HG03039 (cell line): ENCODE measurements at regions not wholly inside any gene's neighbourhood (a gene's known extent, or its start where the extent isn't known, plus 50 kb on each side); places are given as distances from the start of the nearest gene placed in this dataset.
"Not testable (repeated sequence)": the region's sequence is repeated elsewhere in the genome, so short reads cannot be mapped to it uniquely, and the experiment has no call there.

Source experiments
- ATAC-seq: cut with Tn5 transposase; IDR thresholded peaks from one replicate; pipeline ENCODE4 v1.9.1; 2021; ENCODE audit warnings: mild to moderate bottlenecking, moderate library complexity; ENCODE audit not compliant: unreplicated experiment

DNA sequence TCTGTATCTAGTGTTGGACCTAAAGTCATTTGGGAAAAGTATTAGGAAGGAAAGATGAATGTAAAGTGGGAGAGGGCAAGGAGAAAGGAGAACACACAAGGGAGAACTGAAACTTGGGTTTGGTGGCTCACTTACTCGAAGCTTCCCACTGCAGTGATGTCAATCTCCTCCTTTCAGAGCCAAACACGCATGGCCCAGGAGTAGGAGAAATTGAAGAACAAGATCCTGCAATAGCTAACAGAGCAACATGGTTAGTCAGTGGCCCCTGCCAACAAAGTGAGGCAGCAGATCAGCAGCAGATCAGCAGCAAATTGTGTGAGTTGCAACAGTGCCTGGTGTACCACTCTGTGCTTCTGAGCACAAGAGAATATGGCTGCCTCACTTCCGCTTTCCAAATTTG lies 366.4 kb downstream of the PSAT1 start:
- ATAC-seq: no peak

- ATAC-seq: no peak
Measured at GRCh38 chr9:78664370-78664769, 367.4 kb downstream of the PSAT1 start.

DNA sequence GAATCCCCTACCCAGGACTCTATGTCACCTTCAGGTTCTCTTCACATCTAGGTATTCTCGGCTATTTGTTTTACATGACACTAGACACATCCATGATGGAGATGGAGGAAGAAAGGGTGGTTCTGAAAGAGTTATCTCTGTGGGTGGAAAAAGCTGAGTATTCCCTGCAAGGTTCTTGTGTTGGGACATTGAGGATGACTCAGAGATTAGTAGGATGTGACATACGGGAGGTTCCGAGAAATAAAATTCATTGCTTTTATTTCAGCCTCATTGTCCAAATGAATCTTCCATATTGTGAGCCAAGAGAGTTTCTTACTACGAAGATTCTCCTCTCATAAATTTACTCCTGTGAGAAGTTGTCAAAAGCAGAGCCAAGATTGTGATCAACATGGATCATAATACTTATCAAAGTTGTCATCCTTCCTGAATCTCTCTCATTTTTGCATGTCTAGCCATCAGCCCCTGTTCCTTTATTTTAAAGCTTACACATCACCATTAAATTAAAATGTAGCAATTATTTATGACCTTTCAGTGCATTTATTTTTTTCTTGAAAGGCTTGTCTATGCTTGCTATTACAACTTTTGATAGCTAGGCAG lies 370.0 kb downstream of the PSAT1 start:
- ATAC-seq: no peak

DNA sequence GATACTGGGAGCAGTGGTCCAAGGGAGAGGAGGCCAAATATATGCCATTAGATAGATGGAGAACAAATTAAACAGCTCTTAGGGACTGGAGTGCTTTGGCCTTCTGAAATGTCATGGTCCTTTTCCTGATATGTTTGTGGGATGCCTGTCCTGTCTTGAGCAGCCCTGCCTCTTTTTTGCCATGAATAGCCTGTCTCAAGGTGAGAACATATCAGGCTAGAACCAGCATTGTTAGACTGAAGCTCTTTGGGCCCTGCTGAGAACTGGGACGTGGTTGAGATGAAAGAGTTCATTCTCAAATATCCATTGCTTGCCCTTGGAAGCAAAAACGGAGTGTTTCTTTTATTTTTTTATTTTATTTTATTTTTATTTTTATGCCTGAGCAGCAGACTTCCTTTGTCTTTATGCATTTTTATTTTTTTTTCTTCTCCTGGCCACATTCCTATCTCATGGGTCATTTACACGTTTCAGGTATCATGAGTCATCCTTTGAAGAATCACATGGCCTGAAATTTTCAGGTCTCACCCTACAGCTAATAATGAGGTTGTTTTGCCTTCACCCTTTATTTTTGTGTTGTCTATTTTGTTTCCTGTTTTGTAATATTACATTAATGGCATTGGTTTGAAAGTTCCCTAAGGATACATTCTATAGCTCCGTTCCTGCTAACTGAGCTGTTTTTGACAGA lies 371.4 kb downstream of the PSAT1 start:
- no peak for ATAC-seq

DNA sequence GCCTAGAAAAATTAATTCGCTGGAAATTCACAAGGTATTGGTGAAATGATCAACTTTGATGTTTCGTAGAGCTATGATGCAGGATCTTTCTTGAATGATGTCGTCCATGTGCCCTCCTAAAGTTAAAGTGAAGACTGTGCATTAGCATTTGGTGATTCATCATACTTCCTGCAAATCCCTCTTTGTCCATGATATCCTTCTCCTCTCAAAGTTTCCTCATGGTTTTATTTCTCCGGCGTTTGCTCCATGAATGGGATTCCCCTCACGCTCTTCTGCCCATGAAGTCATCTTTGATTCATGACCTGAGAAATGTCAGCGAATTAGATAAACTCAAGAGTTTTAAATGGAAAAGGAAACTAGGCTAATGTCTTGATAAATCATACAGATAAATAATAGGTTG lies 372.7 kb downstream of the PSAT1 start:
- ATAC-seq: no peak

DNA sequence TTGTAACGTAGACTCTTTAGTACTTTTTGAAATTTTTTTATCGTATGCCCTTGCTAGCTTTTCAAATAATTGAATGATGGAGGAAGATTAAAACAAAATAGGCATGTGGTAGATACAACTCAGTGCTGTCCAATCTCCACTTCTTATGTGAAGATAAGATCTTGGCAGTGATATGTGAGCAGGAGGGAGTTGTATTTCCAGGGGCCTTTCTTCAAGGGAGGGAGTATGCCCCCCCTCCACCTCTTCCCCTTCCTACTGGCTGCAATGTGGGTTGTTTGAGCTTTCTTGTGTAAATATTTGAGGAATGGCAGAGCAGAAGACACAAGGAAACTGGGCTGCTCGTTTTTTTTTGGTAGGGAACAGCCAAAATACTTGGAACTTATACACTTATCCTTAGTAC lies 374.9 kb downstream of the PSAT1 start:
- ATAC-seq: no peak

- no peak for ATAC-seq
Measured at GRCh38 chr9:78674874-78675273, 377.9 kb downstream of the PSAT1 start.

DNA sequence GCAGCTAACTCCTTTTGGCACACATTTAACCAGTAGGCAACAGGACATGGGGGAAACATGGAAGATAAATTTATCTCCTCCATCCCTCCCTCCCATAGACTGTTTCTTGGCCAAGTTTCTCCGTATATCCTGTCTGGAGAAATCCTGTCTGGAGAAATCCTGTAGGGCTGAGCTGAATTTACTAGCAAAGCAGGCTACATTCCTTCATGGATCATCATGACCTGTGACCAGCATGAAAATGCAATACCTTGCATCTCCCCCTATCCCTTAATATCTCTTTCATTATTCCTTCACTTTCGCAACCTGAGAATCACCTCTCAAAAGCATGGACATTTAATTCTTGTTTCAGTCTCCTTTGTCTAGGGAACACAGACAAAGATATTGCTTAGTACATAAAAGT lies 379.1 kb downstream of the PSAT1 start:
- ATAC-seq: no peak

GRCh38 chr9:78676623-78677022 lies 379.7 kb downstream of the PSAT1 start:
- ATAC-seq: no peak

- ATAC-seq: no peak
Measured at GRCh38 chr9:78677326-78677725, 380.4 kb downstream of the PSAT1 start.

GRCh38 chr9:78678877-78679276 lies 382.0 kb downstream of the PSAT1 start:
- ATAC-seq: no peak

GRCh38 chr9:78680196-78680595 lies 383.3 kb downstream of the PSAT1 start:
- no peak for ATAC-seq

DNA sequence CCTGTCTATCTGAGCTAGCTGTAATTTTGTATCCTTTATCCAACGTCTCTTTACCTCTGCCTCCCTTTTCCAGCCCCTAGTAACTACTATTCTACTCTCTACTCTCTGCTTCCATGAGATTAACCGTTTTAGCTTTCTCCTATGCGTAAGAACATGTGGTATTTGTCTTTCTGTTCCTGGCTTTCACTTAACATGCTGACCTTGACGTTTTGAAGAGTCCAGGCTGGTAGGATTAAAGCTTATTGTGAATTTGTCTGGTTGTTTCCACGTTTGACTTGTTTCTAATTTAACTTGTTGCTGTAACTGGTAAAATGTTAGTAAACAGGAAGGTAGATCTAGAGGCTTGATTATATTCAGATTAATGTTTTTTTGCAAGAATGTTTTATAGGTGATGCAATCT lies 385.3 kb downstream of the PSAT1 start:
- ATAC-seq: no peak

DNA sequence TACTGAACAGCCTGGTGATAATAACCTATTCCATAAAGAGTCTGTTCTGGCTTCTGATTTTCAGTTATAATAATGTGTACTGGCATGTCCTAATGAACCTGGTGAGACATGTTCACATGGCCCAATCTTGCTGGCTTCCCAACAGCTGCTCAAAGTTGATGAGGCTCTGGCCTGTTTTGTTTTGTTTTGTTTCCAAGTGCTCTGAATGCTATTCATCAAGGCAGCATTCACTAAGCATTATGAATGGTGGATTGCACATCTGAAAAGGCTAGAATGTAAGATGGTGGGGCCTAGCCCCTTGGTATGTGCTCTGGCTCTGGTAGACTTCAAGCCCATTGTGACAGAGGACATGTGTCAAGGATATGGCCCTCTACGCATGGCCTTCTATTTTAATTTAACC lies 388.5 kb downstream of the PSAT1 start:
- no peak for ATAC-seq

DNA sequence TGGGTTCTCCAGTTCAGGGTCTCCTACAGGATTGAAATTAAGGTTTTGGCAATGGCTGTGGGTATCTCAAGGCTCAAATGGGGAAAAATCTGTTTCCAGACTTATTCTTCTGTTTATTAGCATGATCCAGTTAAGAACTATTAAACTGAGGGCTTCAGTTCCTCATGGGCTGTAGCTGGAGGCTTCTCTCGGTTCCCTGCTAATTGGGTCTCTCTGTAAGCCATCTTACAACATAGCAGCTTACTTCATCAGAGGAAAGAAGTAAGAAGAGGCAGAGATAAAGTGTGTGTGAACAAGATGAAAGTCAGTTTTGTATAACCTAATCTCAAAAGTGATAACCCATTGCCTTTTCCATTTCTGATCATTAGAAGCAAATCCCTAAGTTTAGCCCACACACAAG lies 391.9 kb downstream of the PSAT1 start:
- no peak for ATAC-seq

GRCh38 chr9:78691542-78691941 lies 394.6 kb downstream of the PSAT1 start:
- ATAC-seq: no peak

GRCh38 chr9:78692871-78693270 lies 395.9 kb downstream of the PSAT1 start:
- ATAC-seq: no peak

GRCh38 chr9:78694974-78695373 lies 398.0 kb downstream of the PSAT1 start:
- no peak for ATAC-seq

DNA sequence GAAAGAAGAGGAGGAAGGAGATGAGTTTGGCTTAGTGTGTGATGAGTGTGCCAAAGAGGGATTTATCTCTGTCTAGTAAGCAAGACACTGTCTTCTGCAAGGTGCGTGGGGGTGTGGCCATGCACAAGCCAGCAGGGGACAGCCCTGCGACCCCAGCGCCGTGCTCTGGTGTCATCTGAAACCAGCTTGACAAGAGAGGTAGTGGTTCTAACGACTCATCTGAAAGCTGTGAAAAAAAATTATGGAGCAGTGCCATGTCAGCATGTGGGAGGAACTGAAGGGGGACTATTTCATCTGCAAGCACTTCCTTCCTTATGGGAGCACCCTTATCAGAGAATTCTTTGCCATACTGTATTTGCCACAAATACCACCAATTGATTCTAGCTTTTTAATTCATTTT lies 398.6 kb downstream of the PSAT1 start:
- no peak for ATAC-seq

- no peak for ATAC-seq
Measured at GRCh38 chr9:78697618-78698017, 400.7 kb downstream of the PSAT1 start.

DNA sequence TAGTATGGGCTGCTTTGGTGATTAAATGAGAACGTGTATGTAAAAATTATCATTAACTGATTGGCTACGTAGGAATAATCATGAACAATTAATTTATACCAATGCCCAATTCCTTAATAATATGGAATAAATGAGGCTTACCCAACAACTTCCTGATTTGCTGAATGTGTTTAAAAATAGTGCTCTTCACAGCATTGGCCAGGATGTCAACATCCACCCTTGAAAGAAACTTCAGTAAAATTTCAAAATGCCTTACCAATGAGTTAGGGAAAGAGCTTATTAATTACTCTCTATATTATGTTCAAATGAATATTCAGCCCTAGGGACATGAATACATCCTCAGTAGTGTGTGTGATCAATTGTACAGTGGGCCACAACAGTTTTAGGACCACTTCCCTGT lies 401.4 kb downstream of the PSAT1 start:
- no peak for ATAC-seq

- ATAC-seq: not testable (repeated sequence)
Measured at GRCh38 chr9:78699217-78699616, 402.3 kb downstream of the PSAT1 start.

GRCh38 chr9:78704153-78704552 lies 407.2 kb downstream of the PSAT1 start:
- not testable (repeated sequence) for ATAC-seq
